Activated CD4-positive, alpha-beta T cell treated with anti-CD3 and anti-CD28 coated beads, Interleukin-2, amount 50 U/mL, for 4 hours (primary cell): ENCODE measurements at regions not wholly inside any gene's neighbourhood (a gene's known extent, or its start where the extent isn't known, plus 50 kb on each side); places are given as distances from the start of the nearest gene placed in this dataset.

Experiments
- DNase-seq, 2 experiments: peaks; one replicate each; pipeline ENCODE4 v3.0.0-alpha.2; 2020

DNA sequence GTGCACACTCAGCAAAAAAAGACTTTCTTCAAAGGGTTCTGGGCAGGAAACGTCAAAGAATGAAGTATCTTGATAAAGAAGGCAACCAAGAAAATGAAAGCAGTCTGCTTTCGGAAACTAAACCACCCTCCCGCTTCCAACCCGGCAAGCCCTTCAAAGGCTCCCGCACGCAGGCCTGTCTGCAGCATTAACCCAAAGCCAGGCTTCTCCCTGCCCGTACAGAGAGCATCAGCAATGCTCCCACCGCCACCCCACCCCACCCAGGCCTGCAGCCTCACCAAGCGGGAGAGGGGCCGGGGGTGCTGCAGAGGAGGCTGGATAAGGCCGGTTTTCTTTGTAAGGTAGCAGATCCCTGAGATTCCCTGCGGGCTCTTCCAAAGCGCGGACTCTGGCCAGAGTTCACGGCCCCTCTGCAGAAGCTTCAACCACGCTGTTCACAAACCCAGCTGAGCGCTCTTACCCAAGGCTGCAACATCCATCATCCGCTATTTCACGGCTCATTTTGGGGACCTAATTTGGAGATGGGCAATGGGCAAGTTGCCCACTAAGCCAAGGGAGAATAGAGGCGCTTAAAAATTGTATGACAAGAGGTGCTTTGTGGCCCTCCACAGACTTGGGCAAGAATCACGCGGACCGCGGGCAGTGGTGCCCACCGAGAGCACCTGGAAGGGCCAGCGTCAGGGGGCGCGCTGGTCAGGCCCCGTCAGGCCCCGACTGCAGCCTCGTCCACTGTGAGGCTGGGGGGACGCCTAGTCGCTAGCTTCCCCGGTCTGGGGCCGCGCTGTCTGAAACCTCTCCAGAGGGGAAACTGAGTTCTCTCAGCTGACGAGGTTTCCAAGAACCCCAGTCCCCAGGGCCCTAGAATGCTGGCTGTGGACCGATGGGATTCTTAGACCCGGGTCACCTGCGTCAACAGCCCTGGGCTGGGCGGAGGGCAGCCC, 225.4 kb upstream of the ID2 start:
- DNase-seq: peak; percentile 29 to 33

DNA sequence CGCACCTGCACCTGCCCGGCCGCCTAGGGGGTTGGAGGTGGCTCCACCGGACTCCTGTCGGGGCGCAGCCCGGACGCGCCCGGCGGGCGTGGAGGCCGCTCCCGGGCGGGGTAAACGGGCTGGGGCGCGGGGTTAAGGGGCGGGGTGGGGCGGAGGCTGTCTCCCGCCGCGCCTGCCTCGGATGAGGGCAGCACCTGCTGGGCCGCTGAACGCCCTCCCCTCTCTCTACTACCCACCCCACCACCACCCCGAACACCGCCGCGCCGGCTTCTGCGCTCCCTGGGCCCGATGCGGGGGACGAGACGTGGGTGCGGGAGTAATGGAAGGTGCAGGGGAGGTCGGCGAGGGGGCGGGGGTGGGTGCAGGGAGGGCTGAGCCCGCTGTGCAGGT, 224.8 kb upstream of the ID2 start:
- DNase-seq: no peak

DNA sequence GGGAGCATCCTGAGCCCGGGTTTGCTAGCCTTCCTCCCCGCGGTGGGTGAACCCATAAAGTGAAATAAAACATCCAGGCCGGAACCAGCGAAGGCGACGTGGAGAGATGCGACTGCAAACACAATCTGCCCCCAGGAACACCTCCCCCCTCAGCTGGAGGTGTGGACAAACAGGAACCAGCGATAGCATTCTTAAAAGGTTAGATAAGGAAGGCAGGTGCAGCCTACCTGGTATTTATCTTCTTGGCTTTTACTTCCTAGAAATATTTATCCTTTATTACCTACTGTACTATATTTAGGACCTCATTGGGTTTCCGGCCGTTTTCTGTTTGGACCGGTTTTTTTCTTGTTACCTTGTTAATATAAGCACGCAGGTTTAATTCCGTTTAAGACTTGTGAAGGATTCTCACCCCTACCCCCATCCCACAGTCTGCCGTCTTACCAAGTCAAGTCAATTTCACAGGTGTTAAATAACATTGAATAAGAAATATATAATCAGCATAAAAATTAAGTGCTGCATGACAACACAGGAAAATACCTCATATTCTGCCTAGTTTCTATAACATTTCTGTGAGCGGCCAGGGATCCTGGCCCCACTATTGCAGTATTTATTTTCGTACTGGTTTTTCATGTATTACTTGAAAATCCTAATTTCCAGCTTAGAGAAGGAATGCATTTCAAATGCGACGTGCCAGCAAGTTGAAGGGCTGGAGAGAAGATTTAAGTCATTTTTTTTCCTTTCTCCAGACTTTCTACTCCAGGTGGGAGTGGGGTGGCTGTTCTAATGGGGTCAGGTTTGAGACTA, 224.0 kb upstream of the ID2 start:
- DNase-seq: no peak

DNA sequence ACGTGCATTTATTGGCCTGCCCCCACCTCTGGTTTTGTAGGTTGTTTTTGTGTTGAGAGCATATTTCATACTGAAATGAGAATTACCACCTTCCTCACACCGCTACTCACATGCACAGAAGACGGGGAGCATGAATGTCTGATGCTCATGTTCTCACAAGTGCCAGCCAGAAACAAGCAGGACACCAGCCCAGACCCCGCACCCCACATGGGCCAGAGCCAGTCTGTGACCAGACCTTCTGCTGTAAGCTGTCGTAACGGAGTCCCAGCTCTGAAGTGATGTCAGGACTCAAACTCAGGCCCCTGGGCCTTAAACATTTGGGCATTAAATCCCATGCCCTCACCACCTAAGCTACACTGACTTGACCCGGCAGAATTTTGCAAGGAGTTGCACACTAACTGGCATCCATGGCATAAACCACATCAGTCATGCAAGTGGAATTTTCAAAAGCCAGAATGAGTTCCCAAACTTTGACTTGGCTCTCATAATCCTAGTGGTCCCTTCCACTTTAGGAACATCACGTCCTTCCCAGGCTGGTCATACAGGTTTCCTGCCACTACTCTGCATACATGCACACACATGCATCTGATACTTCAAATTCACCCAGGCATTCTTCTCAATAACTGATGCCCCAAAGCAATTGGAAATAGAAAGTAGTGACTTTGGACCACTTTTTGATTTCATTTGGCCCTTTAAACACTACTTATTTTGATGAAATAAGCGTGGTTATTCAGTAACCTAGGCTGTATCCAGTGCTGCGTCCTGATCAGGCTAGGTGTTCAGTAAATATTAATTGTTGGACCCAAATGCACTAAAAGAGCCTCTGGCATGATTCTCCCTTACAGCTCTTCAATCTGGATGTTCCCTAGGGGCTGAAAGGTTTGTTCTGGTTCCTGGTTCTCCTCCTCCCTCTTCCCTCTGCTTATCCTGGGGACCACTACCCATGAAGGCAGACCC, 223.1 kb upstream of the ID2 start:
- no peak for DNase-seq

DNA sequence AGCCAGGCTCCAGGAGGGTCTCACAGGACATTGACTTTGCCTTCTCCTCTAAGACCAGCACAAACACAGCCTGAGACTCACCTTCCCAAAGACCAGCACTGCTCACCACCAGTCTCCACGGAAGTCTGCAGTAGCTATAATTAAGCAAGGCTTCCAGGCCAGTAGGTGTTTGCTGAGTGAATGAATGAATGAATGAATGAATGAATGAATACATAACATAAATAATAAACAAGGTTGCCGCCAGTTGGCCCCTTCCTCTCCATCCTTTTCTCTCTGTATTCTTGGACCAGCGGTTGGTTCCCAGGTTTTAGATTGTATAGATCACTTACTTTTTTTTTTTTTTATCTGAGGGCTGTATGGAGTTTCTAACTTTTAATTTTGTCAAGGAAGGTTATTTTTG, 222.4 kb upstream of the ID2 start:
- DNase-seq: no peak

DNA sequence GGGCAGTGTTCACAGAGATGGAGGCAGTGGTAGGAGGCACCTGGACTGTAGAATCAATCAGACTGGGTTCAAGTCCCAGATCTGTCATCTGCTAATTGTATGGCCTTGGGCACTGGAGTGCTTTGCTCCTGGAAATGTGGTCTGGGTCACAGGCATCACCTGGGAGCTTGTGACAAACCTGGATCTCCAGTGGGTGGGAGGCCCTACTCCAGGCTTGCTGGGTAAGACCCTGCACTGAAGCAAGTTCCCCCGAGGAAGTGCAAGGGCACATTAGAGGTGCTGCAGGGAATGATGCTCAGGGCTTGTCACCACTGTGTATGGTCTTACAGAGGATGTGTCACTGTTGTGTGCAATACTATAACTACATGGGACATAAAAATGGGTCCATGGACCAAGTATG, 220.5 kb upstream of the ID2 start:
- DNase-seq: no peak

DNA sequence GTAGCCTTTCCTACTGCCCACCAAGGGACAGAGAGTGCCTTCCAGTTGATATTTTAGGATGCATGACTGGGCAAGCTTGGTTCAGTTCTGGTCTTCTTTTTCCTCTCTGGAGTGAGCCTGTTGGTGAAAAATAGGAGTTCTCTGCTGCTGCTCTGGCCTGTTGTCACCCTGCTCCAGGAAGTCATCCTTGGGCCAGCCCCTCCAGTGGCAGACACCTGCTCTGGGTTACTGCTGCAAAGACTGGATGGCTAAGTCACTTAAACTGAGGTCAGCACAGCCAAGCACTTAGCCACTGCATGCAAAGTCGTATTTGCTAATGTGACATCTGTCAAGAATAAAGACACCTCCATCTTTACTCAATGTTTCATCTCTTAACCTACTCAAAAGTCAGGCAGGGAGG, 219.6 kb upstream of the ID2 start:
- DNase-seq: no peak

DNA sequence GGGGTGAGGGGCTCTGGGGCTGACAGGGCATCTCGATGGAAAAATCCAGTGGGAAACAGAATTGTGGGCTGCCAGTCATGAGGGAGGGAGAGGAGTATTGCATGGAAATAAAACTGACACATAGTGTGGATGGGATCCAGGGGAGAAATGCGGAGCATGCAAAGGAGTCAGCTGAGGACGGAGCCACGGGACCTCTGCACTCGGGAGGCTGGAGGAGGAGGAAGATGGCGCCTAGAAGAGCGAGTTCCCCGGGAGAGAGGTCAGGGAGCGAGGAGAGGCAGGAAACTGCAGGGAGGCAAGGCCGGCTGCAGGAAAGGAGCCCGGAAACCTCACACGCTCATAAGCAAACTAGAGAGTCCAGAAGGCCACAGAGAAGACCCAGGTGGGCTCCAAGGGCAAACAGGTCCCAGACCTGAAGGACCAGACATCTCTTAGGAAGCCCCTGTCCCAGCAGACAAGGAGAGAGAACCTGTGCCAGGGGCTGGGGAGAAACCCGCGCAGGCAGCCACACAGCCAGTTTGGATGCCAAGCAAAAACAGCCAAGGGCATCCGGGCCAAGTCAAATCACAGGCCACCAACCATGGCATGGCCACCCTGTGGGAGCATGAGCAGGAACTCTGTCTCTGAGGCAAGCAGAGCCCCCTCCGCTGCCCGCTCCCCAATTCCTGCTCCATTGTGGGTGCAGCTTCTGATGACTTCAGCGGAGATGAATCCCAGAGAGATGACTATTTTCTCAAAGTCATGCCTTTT, 218.8 kb upstream of the ID2 start:
- no peak for DNase-seq

DNA sequence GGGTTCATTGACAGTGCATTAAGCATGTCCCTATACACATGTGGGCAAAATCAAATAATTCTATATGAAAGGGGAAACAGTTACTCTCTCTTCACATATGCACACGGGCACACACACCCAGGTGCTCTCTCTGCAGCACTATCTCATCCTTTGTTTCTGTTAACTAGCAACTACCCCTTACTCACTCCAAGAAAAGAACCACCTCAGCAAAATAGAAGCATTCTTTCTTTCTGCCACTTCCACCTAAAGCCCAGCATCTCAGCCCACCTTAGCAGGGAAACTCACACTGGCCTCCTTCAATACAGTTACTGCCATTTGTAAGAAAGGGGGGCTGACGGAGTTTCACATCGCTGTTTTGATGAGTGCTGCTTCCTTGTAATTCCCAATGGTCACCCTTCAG, 216.3 kb upstream of the ID2 start:
- DNase-seq: no peak

DNA sequence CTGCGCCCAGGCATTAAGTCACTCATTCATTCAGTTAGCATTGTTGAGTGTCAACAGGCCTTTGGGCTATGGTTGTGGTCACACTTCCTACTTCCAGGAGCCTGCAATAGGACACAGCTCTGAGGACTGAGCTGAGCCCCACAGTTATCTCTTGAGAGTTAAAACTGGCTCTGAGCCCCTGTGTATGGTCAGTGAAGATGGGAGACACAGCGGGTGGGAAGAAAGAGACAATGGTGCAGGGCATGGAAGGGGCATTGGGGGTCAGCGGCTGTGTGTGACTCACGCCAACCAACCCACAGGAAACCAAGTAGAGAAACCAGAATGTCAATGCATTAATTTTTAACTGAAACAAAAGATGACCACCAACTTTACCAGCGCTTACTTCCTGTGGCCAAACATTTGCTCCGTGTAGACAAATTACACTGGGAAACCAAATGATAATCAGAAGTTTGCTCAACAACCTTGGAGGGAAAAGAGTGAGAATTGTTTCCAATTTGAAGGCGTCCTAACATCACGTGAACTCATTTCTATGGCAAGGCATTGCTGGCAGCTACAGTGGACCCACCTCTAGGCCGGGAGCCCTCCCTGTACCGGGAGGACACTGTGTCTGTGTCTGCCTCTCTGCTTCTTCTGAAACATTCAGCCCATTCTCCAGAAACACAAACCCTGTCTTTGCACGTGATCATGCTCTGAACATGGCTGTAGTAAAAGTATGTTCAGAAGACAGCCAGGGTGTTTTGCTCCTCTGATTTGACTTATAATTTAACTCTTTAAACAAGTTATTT, 212.0 kb upstream of the ID2 start:
- no peak for DNase-seq

DNA sequence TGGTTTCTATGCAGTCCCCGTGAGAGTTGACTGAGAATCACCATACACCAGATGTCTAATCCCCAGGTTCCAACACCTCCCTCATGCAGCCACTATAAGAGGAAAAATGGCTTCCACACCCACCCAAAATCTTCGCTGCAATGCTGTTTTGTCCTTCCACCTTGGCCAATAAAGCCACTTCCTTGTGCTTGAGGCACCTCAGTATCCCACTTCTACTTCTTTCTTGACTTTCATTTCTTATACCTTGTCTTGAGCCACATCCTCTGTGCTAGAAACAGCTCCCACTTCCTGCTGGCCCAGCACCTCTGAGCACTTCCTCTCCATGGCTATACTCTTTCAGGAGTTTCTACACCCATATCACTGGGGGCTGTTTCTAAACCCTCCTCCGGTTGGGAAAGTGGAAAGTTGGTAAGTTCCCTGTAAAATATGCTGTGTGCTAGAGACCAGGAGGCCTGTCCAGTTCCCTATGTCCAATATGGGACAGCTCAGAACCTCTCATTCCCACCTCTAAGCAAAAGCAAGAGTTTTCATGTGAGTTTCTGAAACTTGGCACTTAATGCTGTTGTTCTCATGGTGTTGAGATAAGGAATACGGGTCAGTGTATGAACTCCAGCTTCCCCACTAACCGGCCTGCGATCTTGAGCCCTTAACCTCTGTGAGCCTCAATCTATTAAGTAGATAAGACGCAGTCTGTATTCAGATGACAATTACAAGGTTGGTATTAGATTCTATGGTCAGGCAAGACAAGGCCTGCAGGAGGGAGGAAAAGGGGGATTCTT, 209.1 kb upstream of the ID2 start:
- DNase-seq: no peak

DNA sequence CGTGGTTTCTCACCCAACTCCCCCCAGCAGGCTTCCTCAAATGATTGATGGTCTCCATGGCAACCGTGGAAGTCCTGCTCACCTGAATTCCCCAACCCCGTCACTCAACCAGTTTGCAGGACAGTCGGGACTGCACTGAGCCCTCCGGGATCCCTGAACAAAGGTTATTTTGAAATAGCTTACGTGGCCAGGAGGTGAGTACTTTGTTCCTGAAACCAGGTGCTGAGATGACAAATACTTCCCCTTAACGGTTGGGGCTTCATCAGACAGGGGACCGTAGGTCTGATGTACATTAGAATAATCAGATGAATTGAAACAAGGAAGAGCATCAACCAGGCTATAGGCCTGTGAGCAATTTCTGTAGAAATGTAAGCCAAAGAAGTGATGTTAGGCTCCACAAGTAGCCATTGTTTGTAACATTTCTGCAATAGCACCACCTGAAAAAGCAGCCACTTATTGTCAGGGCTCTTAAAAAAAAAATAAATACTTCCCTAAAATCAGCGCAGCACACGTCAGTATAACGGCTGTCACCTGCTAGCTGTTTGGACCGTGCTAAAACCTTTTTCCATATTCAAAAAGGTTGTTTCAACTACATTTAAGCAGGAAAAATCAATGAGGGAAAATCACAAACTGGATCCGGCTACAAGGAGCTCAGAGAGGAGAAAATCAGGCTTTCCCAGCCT, 206.4 kb upstream of the ID2 start:
- no peak for DNase-seq

DNA sequence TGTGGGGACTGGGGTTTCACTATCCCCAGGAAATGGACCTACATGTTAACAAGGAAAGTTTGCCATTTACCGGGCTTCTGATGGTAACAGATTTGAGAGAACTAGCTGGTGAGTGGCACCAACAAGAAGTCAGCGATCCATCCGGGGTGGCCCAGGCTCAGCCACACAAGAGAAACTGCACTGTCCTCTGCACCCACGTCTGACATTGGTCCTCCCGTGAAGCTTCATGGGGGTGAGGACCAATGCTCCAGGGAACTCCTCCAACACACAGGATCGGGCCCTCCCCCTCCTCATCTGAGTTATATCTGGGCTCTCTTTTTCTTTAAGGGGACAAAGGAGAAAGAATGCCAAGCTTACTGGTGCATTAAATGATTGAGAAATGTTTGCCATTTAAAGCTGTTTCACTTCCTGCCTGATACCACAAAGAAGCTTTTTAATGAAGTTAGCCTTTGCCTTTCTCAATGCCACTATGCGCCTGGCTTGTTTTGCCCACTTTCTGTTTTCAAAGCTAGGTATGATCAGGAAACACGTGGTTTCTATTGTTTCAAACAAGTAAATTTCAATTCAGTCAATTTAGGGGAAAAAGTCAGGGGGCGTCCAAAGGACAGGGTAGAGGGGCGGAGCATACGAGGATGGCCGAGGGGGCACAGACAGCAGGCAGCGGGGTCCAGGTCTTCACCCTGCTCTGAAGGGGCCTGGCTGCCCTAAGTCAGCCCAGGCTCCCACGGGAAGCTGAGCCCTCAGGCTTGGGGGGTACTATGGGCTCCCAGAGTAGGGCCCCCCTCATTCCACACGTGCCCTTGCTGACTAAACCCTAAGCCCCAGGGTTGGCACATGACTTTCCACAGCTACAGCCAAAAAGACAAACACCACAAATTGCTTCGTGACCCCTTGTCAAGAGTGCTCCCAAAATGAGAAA, 204.0 kb upstream of the ID2 start:
- DNase-seq: no peak

DNA sequence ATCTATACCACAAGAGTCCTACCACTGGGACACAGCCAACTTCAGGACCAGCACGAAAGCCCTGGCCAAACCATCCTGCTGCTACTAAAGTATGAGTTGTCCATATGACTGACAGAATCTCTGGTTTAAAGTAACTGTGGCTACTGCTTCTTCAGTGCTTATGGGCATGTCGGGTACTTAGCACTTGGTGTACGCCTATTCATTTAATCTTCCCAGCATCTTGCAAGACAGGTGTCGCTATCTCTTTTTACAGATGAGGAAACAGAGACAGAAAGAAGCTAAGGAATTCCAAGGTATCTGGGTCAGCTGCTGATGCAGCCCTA, 203.4 kb upstream of the ID2 start:
- DNase-seq: no peak

DNA sequence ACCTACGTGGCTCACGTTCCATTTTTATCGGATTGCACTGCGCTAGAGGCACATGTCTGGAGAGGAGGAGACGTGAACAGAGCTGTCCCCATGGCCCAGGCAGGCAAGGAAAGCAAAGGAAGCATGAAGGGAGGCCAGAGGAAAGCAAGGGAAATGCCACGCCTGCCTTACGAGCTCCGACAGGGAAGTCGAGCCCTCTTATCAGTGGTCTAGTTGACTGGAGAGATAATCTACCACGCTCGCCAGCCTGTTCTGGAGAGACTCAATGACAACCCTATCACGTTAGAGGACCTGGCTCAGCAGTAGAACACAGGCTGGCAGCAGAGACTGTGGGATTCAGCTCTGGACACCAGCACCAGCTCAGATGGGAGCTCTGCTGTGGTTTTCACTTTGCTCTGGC, 202.6 kb upstream of the ID2 start:
- no peak for DNase-seq

DNA sequence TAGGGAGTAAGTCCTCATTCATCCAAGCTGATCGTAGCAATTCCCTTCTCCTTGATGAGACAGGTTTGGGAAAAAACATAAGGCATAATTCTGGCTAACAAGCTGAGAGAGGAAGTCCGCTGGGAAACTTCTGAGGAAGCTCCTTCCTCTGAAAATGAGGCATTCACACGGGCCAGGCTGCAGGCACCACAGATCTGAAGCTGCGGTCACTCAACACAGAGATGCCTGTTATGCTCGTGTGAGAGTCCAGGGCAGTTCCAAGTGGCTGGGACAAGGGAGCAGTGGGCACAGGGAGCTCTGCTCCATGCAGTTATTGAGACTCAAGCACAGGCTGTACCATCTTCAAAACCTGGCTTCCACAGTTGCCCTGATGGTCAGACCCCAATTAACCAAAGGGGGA, 200.9 kb upstream of the ID2 start:
- DNase-seq: no peak

DNA sequence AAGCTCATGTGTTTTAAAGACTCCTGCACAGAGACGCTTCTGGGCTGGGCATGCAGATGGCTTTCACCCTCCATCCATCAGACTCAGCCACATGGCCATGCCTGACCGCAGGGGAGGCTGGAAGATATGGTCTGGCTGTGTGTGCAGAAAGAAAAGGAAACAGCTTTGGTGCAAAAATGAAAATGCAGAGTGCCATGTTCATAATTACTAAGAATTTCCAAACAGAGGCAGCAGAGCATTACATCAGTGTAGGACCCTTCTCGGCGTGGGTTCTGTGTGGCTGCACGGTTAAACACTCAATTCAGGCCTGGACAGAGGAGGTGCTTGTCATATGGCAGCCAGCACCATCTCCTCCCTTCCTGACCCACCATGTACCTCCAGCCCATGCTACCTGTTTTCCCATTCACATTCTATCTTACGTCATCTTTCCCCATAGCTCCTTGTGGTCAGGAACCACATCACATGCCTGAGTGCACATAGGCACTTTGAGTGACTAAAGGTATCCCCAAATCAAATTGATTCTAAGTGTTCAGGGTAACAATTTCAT, 200.3 kb upstream of the ID2 start:
- DNase-seq: no peak

DNA sequence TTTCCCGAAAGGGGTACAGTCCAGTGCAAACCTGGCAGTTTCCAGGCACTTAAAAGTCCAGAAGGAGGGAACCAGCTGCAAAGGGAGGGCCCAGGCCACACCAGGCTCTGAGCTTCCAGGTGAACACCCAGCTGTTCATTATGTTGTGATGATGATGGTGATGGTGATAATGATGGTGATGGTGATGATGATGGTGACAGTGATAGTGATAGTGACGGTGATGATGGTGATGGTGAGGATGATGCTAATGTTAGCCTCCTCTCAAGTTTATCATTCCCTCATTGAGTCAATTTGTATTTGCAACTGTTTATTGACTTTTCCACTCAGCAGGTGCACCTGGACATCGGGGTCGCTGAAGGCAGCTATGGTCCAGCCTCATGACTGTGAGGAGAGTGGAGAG, 199.4 kb upstream of the ID2 start:
- DNase-seq: no peak
